HFFc6 (cell line): ENCODE measurements at regions not wholly inside any gene's neighbourhood (a gene's known extent, or its start where the extent isn't known, plus 50 kb on each side); places are given as distances from the start of the nearest gene placed in this dataset.

Experiments
- DNase-seq: peaks from one replicate; pipeline ENCODE4 v3.0.0-alpha.2; 2018
- H3K27ac Mint-ChIP-seq: 2 replicates; pipeline ENCODE4 v1.8.0; 2020; ENCODE audit warnings: mild to moderate bottlenecking, mixed read lengths
- H3K27me3 Mint-ChIP-seq: 2 replicates; pipeline ENCODE4 v1.8.0; 2021; ENCODE audit warnings: mild to moderate bottlenecking, moderate library complexity, mixed read lengths; ENCODE audit not compliant: insufficient read depth
- H3K36me3 Mint-ChIP-seq: 2 replicates; pipeline ENCODE4 v1.8.0; 2021; ENCODE audit warnings: low read depth, mixed read lengths
- H3K4me1 Mint-ChIP-seq: 2 replicates; pipeline ENCODE4 v1.8.0; 2020; ENCODE audit warnings: low read depth, mixed read lengths
- H3K4me3 Mint-ChIP-seq: 2 replicates; pipeline ENCODE4 v1.8.0; 2020; ENCODE audit warnings: mild to moderate bottlenecking, moderate library complexity, mixed read lengths
- H3K9me3 Mint-ChIP-seq: 2 replicates; pipeline ENCODE4 v1.8.0; 2020; ENCODE audit warnings: mild to moderate bottlenecking, mixed read lengths
- CTCF ChIP-seq: fragments of 200-600 bp; sonication (generic); IDR thresholded peaks from 2 replicates; pipeline ENCODE4 v1.5.0; 2021; ENCODE audit warnings: antibody characterized with exemption, mild to moderate bottlenecking

DNA sequence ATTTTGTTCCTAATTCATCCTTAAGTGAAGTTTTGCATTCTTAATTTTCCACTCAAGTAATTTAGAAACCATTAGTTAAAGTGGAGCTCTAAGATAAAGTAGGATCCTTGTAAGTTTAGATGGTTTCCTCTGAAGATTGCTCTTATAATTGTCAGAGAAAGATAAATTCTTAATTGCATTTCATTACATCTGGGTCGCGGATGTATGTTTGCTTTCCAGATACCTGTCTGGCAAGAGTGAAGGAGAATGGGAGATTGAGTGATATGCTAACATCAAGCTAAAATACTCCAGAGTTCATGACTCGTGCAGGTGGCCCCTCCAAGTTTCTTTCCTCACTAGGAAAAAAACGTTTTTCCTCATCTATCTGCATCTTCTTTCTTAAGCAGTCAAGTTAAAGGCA lies 361.8 kb downstream of the DOK5 start:
- Mint-ChIP-seq H3K4me3 (no peak overlapping the region), H3K4me1 (no peaks in the 10 kb centered on the region), H3K27me3 (no peaks in the 10 kb centered on the region), H3K27ac (no peak overlapping the region), H3K9me3 (peaks cover 51% of the 10 kb centered on the region), H3K36me3 (no peaks in the 10 kb centered on the region)
- no peak for TF ChIP-seq CTCF
- DNase-seq: no peak

DNA sequence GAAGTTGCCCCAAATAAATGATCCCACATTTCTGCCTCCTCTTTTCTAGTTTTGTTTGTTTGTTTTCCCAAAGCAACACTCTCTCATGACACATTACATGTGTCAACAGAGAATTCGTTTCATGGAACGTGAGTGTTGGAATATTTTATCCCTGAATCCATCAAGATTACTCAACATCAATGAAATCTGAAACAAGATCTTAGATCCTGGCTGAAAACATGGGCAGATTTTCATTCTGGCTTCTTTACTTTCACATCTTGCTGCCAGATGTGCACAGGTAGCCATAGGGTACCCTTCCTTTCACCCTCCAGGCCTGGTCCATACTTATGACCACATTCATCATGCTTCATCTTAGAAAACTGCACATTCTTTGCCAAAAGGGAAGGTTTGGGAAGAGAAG lies 347.0 kb downstream of the DOK5 start:
- DNase-seq: no peak
- no peaks in the 10 kb centered on the region; the same call in 1 of the 2 replicates for H3K27me3 Mint-ChIP-seq
- no peak overlapping the region for H3K27ac Mint-ChIP-seq
- no peak for TF ChIP-seq CTCF
- H3K9me3 Mint-ChIP-seq: peaks cover 44% of the 10 kb centered on the region
- H3K4me1 Mint-ChIP-seq: no peaks in the 10 kb centered on the region
- H3K36me3 Mint-ChIP-seq: no peaks in the 10 kb centered on the region
- no peak overlapping the region for H3K4me3 Mint-ChIP-seq

DNA sequence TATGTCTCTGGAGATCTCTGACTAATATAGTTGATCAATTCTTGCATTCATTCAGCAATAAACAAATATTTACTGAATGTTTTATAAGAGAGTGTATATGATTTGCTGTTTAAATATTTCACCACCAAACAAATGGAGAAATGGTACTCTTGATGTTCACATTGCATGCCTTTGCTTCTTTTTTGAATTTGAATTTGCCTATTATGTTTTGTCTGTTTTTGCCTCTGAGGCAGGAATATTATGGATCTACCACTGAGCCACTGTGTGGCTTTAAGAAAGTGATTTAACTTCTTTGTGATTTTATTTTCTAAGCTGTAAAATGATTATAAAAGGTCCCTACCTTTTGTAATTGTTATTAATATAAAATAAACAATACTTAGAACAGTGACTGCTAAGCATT lies 345.0 kb downstream of the DOK5 start:
- TF ChIP-seq CTCF: no peak
- DNase-seq: no peak
- H3K27me3 Mint-ChIP-seq: no peaks in the 10 kb centered on the region; the same call in 1 of the 2 replicates

GRCh38 chr20:54806462-54806861 lies 331.1 kb downstream of the DOK5 start:
- Mint-ChIP-seq H3K9me3 (peaks cover 42% of the 10 kb centered on the region), H3K27ac (no peak overlapping the region), H3K36me3 (0 out of 2 replicates have a peak, but pooled peaks cover 6% of the 10 kb centered on the region), H3K4me1 (no peaks in the 10 kb centered on the region), H3K4me3 (no peak overlapping the region), H3K27me3 (no peaks in the 10 kb centered on the region)
- no peak for DNase-seq
- no peak for TF ChIP-seq CTCF

More for the DNA sequence above, 345.0 kb downstream of the DOK5 start:
- Mint-ChIP-seq H3K36me3 (no peaks in the 10 kb centered on the region), H3K4me3 (no peak overlapping the region), H3K9me3 (peaks cover 35% of the 10 kb centered on the region), H3K27ac (no peak overlapping the region), H3K4me1 (no peaks in the 10 kb centered on the region)

DNA sequence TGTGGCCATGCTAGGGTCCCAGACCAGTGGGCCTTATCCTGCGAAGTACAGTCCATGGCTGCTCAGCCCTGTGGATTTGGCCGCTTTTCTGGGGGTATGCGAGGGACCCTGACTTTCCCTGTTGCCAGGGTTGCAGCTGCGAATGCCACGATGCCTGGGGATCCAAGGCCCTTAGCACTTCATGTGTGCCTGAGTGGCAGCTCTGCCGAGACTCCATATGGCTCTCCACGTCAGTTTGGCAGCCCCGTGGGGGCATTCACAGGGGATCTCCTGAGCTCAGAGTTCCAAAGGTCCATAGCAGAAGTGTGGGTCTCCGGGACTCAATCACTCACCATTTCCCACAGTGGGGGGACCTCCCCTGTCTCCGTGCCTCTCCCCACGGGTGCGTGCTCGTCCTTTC lies 319.5 kb downstream of the DOK5 start:
- no peak for DNase-seq
- H3K4me3 Mint-ChIP-seq: no peak overlapping the region
- peaks cover 41% of the 10 kb centered on the region for H3K9me3 Mint-ChIP-seq
- H3K27ac Mint-ChIP-seq: no peak overlapping the region
- no peaks in the 10 kb centered on the region for H3K27me3 Mint-ChIP-seq
- H3K4me1 Mint-ChIP-seq: no peaks in the 10 kb centered on the region
- no peak for TF ChIP-seq CTCF
- H3K36me3 Mint-ChIP-seq: no peaks in the 10 kb centered on the region; the same call in 1 of the 2 replicates

DNA sequence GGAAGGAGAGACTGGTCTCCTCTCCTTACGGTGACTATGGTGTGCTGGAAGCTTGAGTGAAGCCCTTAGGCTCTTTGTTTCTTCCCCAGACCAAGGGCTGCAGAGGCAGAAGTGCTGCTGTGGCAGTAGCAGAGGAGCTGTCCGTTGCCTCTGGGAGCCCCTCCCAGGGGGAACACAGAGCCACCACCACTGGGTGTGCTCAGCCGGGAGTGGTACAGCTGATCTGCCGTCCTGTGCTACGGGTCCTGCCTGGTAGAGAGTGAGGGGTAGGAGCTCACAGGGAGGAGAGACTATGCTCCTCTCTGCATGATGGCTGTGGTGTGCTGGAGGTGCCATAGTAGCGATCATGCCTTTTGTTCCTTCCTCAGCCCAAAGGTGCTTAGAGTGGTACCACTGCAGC lies 318.7 kb downstream of the DOK5 start:
- Mint-ChIP-seq H3K4me1 (no peaks in the 10 kb centered on the region), H3K4me3 (no peak overlapping the region), H3K9me3 (peaks cover 42% of the 10 kb centered on the region), H3K27me3 (no peaks in the 10 kb centered on the region), H3K36me3 (no peaks in the 10 kb centered on the region; the same call in 1 of the 2 replicates), H3K27ac (no peak overlapping the region)
- TF ChIP-seq CTCF: no peak
- DNase-seq: no peak
